CD8-positive, alpha-beta memory T cell (primary cell): ENCODE measurements at regions not wholly inside any gene's neighbourhood (a gene's known extent, or its start where the extent isn't known, plus 50 kb on each side); places are given as distances from the start of the nearest gene placed in this dataset.
A peak's percentile ranks its signal among the peaks of the same experiment; 100 is the strongest.

ENCODE experiments used
- CTCF ChIA-PET: fragments of 350-600 bp; sonication (Branson Sonifier 250); formaldehyde crosslinking; loops from one replicate; lab custom pipeline; 2021; ENCODE audit warnings: antibody characterized with exemption; lab: Charles Lee
- POLR2A ChIA-PET: fragments of 350-600 bp; sonication (Branson Sonifier 250); formaldehyde crosslinking; loops from one replicate; lab custom pipeline; 2021; ENCODE audit warnings: antibody characterized with exemption; lab: Charles Lee
- DNase-seq, 5 donors: peaks; one replicate each; pipeline versions ENCODE4 v3.0.0 to v3.0.0-alpha.2; 2020 to 2022; ENCODE audit warnings: mixed read lengths in 1 of 5
- H3K27ac ChIP-seq: one replicate; pipeline ENCODE4 v1.7.0; 2013; ENCODE audit warnings: low read depth, mild to moderate bottlenecking, low read length, moderate library complexity
- H3K27me3 ChIP-seq: 2 replicates; pipeline ENCODE4 v1.7.0; 2013; ENCODE audit warnings: low read length, mild to moderate bottlenecking; ENCODE audit not compliant: insufficient read depth, poor library complexity, severe bottlenecking
- H3K36me3 ChIP-seq: 2 replicates; pipeline ENCODE4 v1.7.0; 2013; ENCODE audit warnings: mild to moderate bottlenecking, low read length, moderate library complexity; ENCODE audit not compliant: insufficient read depth
- H3K4me1 ChIP-seq: 2 replicates; pipeline ENCODE4 v1.7.0; 2013; ENCODE audit warnings: mild to moderate bottlenecking, low read length, moderate library complexity; ENCODE audit not compliant: insufficient read depth
- H3K4me3 ChIP-seq: 2 replicates; pipeline ENCODE4 v1.7.0; 2013; ENCODE audit warnings: mild to moderate bottlenecking, low read length
- H3K9me3 ChIP-seq: 2 replicates; pipeline ENCODE4 v1.7.0; 2013; ENCODE audit warnings: mild to moderate bottlenecking, low read length
- H3K27ac Mint-ChIP-seq, 8 donors: one replicate each; pipeline ENCODE4 v1.8.0; 2020 to 2021; ENCODE audit warnings: mixed read lengths in 8 of 8, mild to moderate bottlenecking in 6 of 8, inconsistent platforms in 3 of 8, moderate library complexity in 3 of 8
- H3K27me3 Mint-ChIP-seq, 2 donors: one replicate each; pipeline ENCODE4 v1.8.0; 2020 to 2021; ENCODE audit warnings: mixed read lengths in 2 of 2, mild to moderate bottlenecking in 1 of 2, moderate library complexity in 1 of 2
- H3K36me3 Mint-ChIP-seq, 3 donors: one replicate each; pipeline ENCODE4 v1.8.0; 2020 to 2021; ENCODE audit warnings: mixed read lengths in 3 of 3, inconsistent platforms in 1 of 3, mild to moderate bottlenecking in 1 of 3
- H3K4me1 Mint-ChIP-seq, 3 donors: one replicate each; pipeline ENCODE4 v1.8.0; 2020 to 2021; ENCODE audit warnings: mixed read lengths in 3 of 3, inconsistent platforms in 1 of 3, mild to moderate bottlenecking in 1 of 3
- H3K4me3 Mint-ChIP-seq, 7 donors: one replicate each; pipeline ENCODE4 v1.8.0; 2020 to 2021; ENCODE audit warnings: mixed read lengths in 7 of 7, mild to moderate bottlenecking in 6 of 7, moderate library complexity in 4 of 7, inconsistent platforms in 2 of 7
- H3K9me3 Mint-ChIP-seq, 5 donors: one replicate each; pipeline ENCODE4 v1.8.0; 2020 to 2022; ENCODE audit warnings: mixed read lengths in 5 of 5, mild to moderate bottlenecking in 3 of 5, moderate library complexity in 2 of 5, inconsistent platforms in 1 of 5

GRCh38 chr4:120977435-120977997 lies 55.0 kb upstream of the PRDM5 start:
- H3K27ac ChIP-seq = no peak overlapping the region
- no peaks in the 10 kb centered on the region for H3K4me1 ChIP-seq
- Mint-ChIP-seq H3K4me1 (no peaks in the 10 kb centered on the region), H3K9me3 (no peaks in the 10 kb centered on the region), H3K27ac (no peak overlapping the region), H3K4me3 (no peak overlapping the region), H3K36me3 (no peaks in the 10 kb centered on the region), H3K27me3 (peaks cover 2 to 6% of the 10 kb centered on the region in 2 donors)
- H3K36me3 ChIP-seq = no peaks in the 10 kb centered on the region
- DNase-seq = peak in 1 of 5 donors; percentile 26
- H3K9me3 ChIP-seq = no peaks in the 10 kb centered on the region
- ChIA-PET CTCF (interaction anchor here (0.6 to 0.8 kb wide), 5 partner anchors 14 to 134 kb away, joined by 3 read pairs; no protein-coding TSS in a partner anchor), POLR2A (no interaction called here)
- H3K27me3 ChIP-seq = no peaks in the 10 kb centered on the region
- no peak overlapping the region for H3K4me3 ChIP-seq

DNA sequence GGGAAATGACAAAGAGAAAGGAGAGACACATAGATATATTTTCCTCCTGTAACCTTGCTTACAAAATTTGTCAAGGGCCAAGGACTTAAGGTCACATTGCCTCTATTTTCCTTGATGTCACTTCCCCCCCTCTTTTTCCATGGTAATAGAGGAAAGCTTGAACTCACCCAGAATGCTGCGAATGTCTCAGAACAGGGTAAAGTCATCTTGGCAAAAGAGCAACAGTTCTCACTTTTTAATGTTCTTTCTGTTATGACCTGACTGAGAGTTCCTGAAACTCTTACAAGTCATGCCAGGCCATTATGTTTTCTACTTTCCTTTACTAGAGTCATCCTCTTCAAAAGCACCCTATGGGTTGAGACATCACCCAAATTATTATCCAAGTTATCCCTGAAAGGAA lies 50.7 kb upstream of the PRDM5 start:
- no peaks in the 10 kb centered on the region for H3K9me3 ChIP-seq
- Mint-ChIP-seq H3K4me3 (no peak overlapping the region), H3K9me3 (peaks cover 0 to 1% (median 0%) of the 10 kb centered on the region in 5 donors), H3K27ac (no peak overlapping the region), H3K27me3 (peaks cover 6 to 10% of the 10 kb centered on the region in 2 donors), H3K4me1 (no peaks in the 10 kb centered on the region), H3K36me3 (no peaks in the 10 kb centered on the region)
- POLR2A ChIA-PET = no interaction called here
- CTCF ChIA-PET = no interaction called here
- H3K27me3 ChIP-seq = no peaks in the 10 kb centered on the region
- H3K27ac ChIP-seq = no peak overlapping the region
- H3K36me3 ChIP-seq = no peaks in the 10 kb centered on the region
- H3K4me1 ChIP-seq = no peaks in the 10 kb centered on the region
- no peak overlapping the region for H3K4me3 ChIP-seq
- DNase-seq = no peak
